ENCODE measurements at regions not wholly inside any gene's neighbourhood (a gene's known extent, or its start where the extent isn't known, plus 50 kb on each side); places are given as distances from the start of the nearest gene placed in this dataset.
"Not testable (repeated sequence)": the region's sequence is repeated elsewhere in the genome, so short reads cannot be mapped to it uniquely, and the experiment has no call there.

- TF ChIP-seq JUND (IDR thresholded peaks at IDR 0.05; ENCODE audit: low read depth) = no peak
- DNase-seq (ENCODE audit: low read depth in 1 of 2, low spot score in 1 of 2) = no peak
- in situ Hi-C loops (cut with HindIII; ENCODE audit: low pct_unique_long_range_greater_than_20kb, low sequenced_read_pairs) = no loop called here
Observed at GRCh38 chr1:224819861-224820260, 109.6 kb upstream of the DNAH14 start.

GRCh38 chr1:224820341-224820740 is 109.1 kb upstream of the DNAH14 start:
- TF ChIP-seq JUND (IDR thresholded peaks at IDR 0.05; ENCODE audit: low read depth) = no peak
- DNase-seq (ENCODE audit: low read depth in 1 of 2, low spot score in 1 of 2) = no peak
- in situ Hi-C loops (cut with HindIII; ENCODE audit: low pct_unique_long_range_greater_than_20kb, low sequenced_read_pairs) = no loop called here

GRCh38 chr1:224821751-224822150 is 107.7 kb upstream of the DNAH14 start:
- in situ Hi-C loops (cut with HindIII; ENCODE audit: low pct_unique_long_range_greater_than_20kb, low sequenced_read_pairs); DNase-seq (ENCODE audit: low read depth in 1 of 2, low spot score in 1 of 2): not testable (repeated sequence)

- in situ Hi-C loops (cut with HindIII; ENCODE audit: low pct_unique_long_range_greater_than_20kb, low sequenced_read_pairs) = no loop called here
- DNase-seq (ENCODE audit: low read depth in 1 of 2, low spot score in 1 of 2) = no peak
- TF ChIP-seq JUND (IDR thresholded peaks at IDR 0.05; ENCODE audit: low read depth) = no peak
Observed at GRCh38 chr1:224825525-224826000, 103.9 kb upstream of the DNAH14 start.

- DNase-seq (ENCODE audit: low read depth in 1 of 2, low spot score in 1 of 2) = no peak
- TF ChIP-seq JUND (IDR thresholded peaks at IDR 0.05; ENCODE audit: low read depth) = no peak
- in situ Hi-C loops (cut with HindIII; ENCODE audit: low pct_unique_long_range_greater_than_20kb, low sequenced_read_pairs) = no loop called here
Observed at GRCh38 chr1:224828691-224829090, 100.8 kb upstream of the DNAH14 start.

GRCh38 chr1:224831501-224831900 is 98.0 kb upstream of the DNAH14 start:
- TF ChIP-seq JUND (IDR thresholded peaks at IDR 0.05; ENCODE audit: low read depth) = no peak
- in situ Hi-C loops (cut with HindIII; ENCODE audit: low pct_unique_long_range_greater_than_20kb, low sequenced_read_pairs) = no loop called here
- no peak for DNase-seq (ENCODE audit: low read depth in 1 of 2, low spot score in 1 of 2)

- DNase-seq (ENCODE audit: low read depth in 1 of 2, low spot score in 1 of 2); in situ Hi-C loops (cut with HindIII; ENCODE audit: low pct_unique_long_range_greater_than_20kb, low sequenced_read_pairs): not testable (repeated sequence)
Observed at GRCh38 chr1:224839648-224840300, 89.7 kb upstream of the DNAH14 start.

- DNase-seq (ENCODE audit: low read depth in 1 of 2, low spot score in 1 of 2); in situ Hi-C loops (cut with HindIII; ENCODE audit: low pct_unique_long_range_greater_than_20kb, low sequenced_read_pairs): not testable (repeated sequence)
Observed at GRCh38 chr1:224841803-224842202, 87.7 kb upstream of the DNAH14 start.

- in situ Hi-C loops (cut with HindIII; ENCODE audit: low pct_unique_long_range_greater_than_20kb, low sequenced_read_pairs) = no loop called here
- DNase-seq (ENCODE audit: low read depth in 1 of 2, low spot score in 1 of 2) = no peak
- no peak for TF ChIP-seq JUND (IDR thresholded peaks at IDR 0.05; ENCODE audit: low read depth)
Observed at GRCh38 chr1:224846119-224846907, 83.2 kb upstream of the DNAH14 start.

- in situ Hi-C loops (cut with HindIII; ENCODE audit: low pct_unique_long_range_greater_than_20kb, low sequenced_read_pairs) = no loop called here
- DNase-seq (ENCODE audit: low read depth in 1 of 2, low spot score in 1 of 2) = no peak
- no peak for TF ChIP-seq JUND (IDR thresholded peaks at IDR 0.05; ENCODE audit: low read depth)
Observed at GRCh38 chr1:224850446-224850845, 79.0 kb upstream of the DNAH14 start.

- no peak for TF ChIP-seq JUND (IDR thresholded peaks at IDR 0.05; ENCODE audit: low read depth)
- in situ Hi-C loops (cut with HindIII; ENCODE audit: low pct_unique_long_range_greater_than_20kb, low sequenced_read_pairs) = no loop called here
- peak; percentile 51 to 83 for DNase-seq (ENCODE audit: low read depth in 1 of 2, low spot score in 1 of 2)
Observed at GRCh38 chr1:224851210-224851847, 78.1 kb upstream of the DNAH14 start.

GRCh38 chr1:224851848-224852261 is 77.6 kb upstream of the DNAH14 start:
- no peak for DNase-seq (ENCODE audit: low read depth in 1 of 2, low spot score in 1 of 2)
- in situ Hi-C loops (cut with HindIII; ENCODE audit: low pct_unique_long_range_greater_than_20kb, low sequenced_read_pairs) = no loop called here
- TF ChIP-seq JUND (IDR thresholded peaks at IDR 0.05; ENCODE audit: low read depth) = no peak

Measured in T47D (cell line).